Glomerular endothelial cell (primary cell): ENCODE measurements at regions not wholly inside any gene's neighbourhood (a gene's known extent, or its start where the extent isn't known, plus 50 kb on each side); places are given as distances from the start of the nearest gene placed in this dataset.
"Not testable (repeated sequence)": the region's sequence is repeated elsewhere in the genome, so short reads cannot be mapped to it uniquely, and the experiment has no call there.

Source experiments
- DNase-seq: peaks from one replicate; pipeline ENCODE4 v3.0.0-alpha.2; 2011; ENCODE audit warnings: low read depth, low spot score; ENCODE audit errors: extremely low read depth

GRCh38 chr5:1598950-1599737, 75.4 kb upstream of the LPCAT1 start:
- DNase-seq: peak; percentile 23

- not testable (repeated sequence) for DNase-seq
These were observed 73.3 kb upstream of the LPCAT1 start for GRCh38 chr5:1597093-1597473.

- not testable (repeated sequence) for DNase-seq
These were observed 72.8 kb upstream of the LPCAT1 start for GRCh38 chr5:1596462-1597092.

- peak; percentile 9 for DNase-seq
These were observed 70.8 kb upstream of the LPCAT1 start for GRCh38 chr5:1594357-1595106.

- DNase-seq: no peak
These were observed 70.2 kb upstream of the LPCAT1 start for GRCh38 chr5:1593903-1594356.

- DNase-seq: not testable (repeated sequence)
These were observed 64.4 kb upstream of the LPCAT1 start for GRCh38 chr5:1588071-1588694.

DNA sequence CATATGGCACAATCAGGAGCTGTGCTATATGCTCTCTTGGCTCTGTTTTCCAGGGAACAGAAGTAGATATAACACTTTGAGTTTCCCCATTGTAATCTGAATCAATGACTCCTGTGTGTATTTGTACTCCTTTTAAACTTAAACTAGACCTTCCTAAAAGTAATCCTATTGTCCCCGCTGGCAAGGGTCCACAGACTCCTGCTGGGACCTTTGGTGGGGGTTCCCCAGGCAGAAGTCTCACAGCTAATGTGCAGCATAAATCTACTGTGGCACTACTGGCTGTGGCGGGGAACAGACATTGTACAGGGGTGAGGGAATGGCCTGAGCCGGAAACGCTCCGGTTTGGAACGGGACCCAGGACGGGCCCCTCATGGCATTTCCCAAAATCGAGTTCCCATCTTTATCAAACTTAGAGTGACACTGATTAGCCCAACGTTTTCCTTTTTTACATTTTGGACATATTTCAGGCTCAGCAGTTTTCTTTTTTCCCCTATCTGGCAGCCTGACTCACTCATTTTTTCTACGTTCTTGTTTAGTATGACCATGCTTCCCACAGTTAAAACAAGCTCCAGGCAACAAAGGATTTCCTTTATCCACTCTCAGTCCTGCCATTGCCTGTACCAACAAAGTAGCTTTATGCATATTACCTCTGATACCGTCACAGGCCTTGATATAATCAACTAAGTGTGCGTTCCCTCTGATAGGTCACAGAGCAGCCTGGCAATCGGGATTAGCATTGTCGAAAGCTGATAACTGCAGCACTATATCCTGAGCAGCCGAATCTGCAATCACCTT, 59.5 kb upstream of the LPCAT1 start:
- not testable (repeated sequence) for DNase-seq

- DNase-seq: not testable (repeated sequence)
These were observed 55.6 kb upstream of the LPCAT1 start for GRCh38 chr5:1579389-1579788.

DNA sequence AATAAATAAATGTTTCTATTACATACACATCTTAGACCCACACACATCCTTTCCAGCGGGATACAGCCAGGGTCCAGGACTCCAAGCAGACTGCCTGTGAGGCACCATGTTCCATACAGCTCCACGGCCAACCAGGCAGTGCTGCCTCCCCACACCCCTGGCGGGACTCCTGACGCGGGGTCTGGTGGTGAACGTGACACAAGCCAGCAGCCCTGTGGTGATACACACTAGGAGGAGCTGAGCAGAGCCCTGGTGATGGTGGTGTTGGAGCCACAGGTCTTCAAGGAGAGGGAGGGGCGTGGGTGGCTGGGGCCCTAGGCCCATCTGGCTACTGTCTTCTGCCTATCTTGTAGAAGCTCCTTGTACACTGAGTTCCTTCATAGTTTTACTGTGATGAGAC, 53.1 kb upstream of the LPCAT1 start:
- not testable (repeated sequence) for DNase-seq

GRCh38 chr5:1575991-1576714, 52.4 kb upstream of the LPCAT1 start:
- DNase-seq: not testable (repeated sequence)

- DNase-seq: not testable (repeated sequence)
These were observed 51.7 kb upstream of the LPCAT1 start for GRCh38 chr5:1575491-1575890.

GRCh38 chr5:1574023-1574318, 50.2 kb upstream of the LPCAT1 start:
- DNase-seq: not testable (repeated sequence)

- DNase-seq: not testable (repeated sequence)
These were observed 49.7 kb upstream of the LPCAT1 start for GRCh38 chr5:1573217-1574022.
